Hepatic stellate cell (primary cell): ENCODE measurements at regions not wholly inside any gene's neighbourhood (a gene's known extent, or its start where the extent isn't known, plus 50 kb on each side); places are given as distances from the start of the nearest gene placed in this dataset.
"Not testable (repeated sequence)": the region's sequence is repeated elsewhere in the genome, so short reads cannot be mapped to it uniquely, and the experiment has no call there.

ENCODE experiments used
- DNase-seq: peaks from one replicate; pipeline ENCODE4 v3.0.0; 2011; ENCODE audit warnings: low spot score

- not testable (repeated sequence) for DNase-seq
Measured at GRCh38 chr6:86731631-86732030, 205.7 kb upstream of the HTR1E start.

GRCh38 chr6:86730772-86731171, 206.6 kb upstream of the HTR1E start:
- not testable (repeated sequence) for DNase-seq

GRCh38 chr6:86730216-86730615, 207.1 kb upstream of the HTR1E start:
- DNase-seq = no peak

- no peak for DNase-seq
Measured at GRCh38 chr6:86728976-86729375, 208.4 kb upstream of the HTR1E start.

- no peak for DNase-seq
Measured at GRCh38 chr6:86724695-86725094, 212.6 kb upstream of the HTR1E start.

- no peak for DNase-seq
Measured at GRCh38 chr6:86723729-86724128, 213.6 kb upstream of the HTR1E start.

- no peak for DNase-seq
Measured at GRCh38 chr6:86723151-86723550, 214.2 kb upstream of the HTR1E start.

- no peak for DNase-seq
Measured at GRCh38 chr6:86722131-86722530, 215.2 kb upstream of the HTR1E start.

GRCh38 chr6:86715676-86716075, 221.7 kb upstream of the HTR1E start:
- DNase-seq = no peak

GRCh38 chr6:86712039-86712438, 225.3 kb upstream of the HTR1E start:
- DNase-seq = no peak

GRCh38 chr6:86707545-86708120, 229.7 kb upstream of the HTR1E start:
- DNase-seq = no peak

GRCh38 chr6:86706449-86706848, 230.9 kb upstream of the HTR1E start:
- DNase-seq = no peak

GRCh38 chr6:86701228-86701627, 236.1 kb upstream of the HTR1E start:
- not testable (repeated sequence) for DNase-seq

GRCh38 chr6:86686496-86686895, 250.8 kb upstream of the HTR1E start:
- no peak for DNase-seq

- no peak for DNase-seq
Measured at GRCh38 chr6:86685230-86685797, 252.0 kb upstream of the HTR1E start.

- DNase-seq = no peak
Measured at GRCh38 chr6:86683132-86683908, 254.0 kb upstream of the HTR1E start.

GRCh38 chr6:86682297-86682696, 255.0 kb upstream of the HTR1E start:
- no peak for DNase-seq

- DNase-seq = not testable (repeated sequence)
Measured at GRCh38 chr6:86681140-86681539, 256.2 kb upstream of the HTR1E start.

GRCh38 chr6:86672125-86672524, 265.2 kb upstream of the HTR1E start:
- not testable (repeated sequence) for DNase-seq

- DNase-seq = no peak
Measured at GRCh38 chr6:86657192-86657591, 280.1 kb upstream of the HTR1E start.

GRCh38 chr6:86629123-86629522, 308.2 kb upstream of the HTR1E start:
- DNase-seq = no peak

GRCh38 chr6:86619428-86619827, 317.9 kb upstream of the HTR1E start:
- no peak for DNase-seq

- no peak for DNase-seq
Measured at GRCh38 chr6:86615299-86615698, 322.0 kb upstream of the HTR1E start.
